Epidermal melanocyte (primary cell): ENCODE measurements at regions not wholly inside any gene's neighbourhood (a gene's known extent, or its start where the extent isn't known, plus 50 kb on each side); places are given as distances from the start of the nearest gene placed in this dataset.
"Not testable (repeated sequence)": the region's sequence is repeated elsewhere in the genome, so short reads cannot be mapped to it uniquely, and the experiment has no call there.

Source experiments
- DNase-seq: peaks from one replicate; pipeline ENCODE4 v3.0.0; 2011; ENCODE audit warnings: low spot score; ENCODE audit not compliant: insufficient read length

DNA sequence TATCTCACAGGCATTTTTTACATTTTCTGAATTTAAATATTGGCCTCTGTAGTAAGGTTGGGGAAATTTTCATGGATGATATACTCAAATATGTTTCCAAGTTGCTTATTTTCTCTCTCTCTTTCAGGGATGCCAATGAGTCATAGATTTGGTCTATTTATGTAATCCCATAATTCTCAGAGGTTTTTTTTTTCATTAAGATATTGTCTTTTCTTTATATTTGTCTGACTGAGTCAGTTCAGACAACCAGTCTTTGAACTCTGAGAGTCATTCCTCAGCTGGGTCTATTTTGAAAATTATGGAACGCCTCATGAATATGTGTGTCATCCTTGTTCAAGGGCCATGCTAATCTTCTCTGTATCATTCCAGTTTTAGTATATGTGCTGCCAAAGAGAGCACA lies 223.2 kb downstream of the PCSK1 start:
- no peak for DNase-seq

DNA sequence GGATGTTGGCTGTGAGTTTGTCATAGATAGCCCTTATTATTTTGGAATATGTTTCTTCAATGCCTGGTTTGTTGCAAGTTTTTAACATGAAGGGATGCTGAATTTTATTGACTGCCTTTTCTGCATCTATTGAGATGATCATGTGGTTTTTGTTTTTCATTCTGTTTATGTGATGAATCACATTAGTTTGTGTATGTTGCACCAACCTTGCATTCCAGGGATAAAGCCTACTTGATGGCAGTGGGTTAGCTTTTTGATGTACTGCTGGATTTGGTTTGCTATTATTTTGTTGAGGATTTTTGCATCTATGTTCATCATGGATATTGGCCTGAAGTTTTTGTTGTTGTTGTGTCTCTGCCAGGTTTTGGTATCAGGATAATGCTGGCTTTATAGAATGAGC lies 225.6 kb downstream of the PCSK1 start:
- no peak for DNase-seq

DNA sequence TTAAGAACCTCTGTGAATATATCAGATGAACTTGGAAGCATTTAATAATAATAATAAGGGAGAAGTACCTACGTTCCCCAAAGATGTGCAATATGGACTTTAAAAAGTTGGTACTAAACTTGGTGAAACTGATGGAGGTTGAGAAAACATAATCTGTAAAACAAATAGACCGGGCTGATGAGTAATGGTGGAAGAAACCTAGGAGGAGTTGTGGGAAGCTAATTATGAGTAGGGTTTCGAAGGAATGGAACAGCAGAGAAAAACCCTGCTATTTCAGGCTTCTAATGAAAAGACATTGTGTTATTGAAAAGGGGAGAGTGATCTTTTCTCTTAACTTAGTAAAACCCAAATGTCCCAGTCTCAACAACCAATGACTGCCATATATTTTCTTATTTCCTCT lies 229.3 kb downstream of the PCSK1 start:
- DNase-seq, result no peak

DNA sequence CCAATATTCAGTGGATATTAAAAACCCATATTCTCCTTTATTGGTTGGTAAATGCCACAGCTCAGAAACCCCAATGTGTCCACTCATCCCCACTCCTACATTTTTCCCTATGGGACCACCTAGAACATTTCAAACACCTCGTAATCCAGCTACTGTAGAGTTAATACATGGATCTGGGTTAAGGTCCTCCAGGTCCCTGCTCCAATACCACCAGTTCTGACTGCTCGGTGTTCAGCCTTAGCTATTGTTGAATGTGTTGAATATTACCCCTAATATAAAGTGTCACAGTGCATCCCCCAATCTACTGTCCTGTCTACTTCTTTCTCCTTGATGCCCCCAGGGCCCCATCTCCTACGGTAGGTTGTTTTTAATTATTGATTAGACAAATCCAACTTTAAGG lies 231.5 kb downstream of the PCSK1 start:
- DNase-seq, result no peak

DNA sequence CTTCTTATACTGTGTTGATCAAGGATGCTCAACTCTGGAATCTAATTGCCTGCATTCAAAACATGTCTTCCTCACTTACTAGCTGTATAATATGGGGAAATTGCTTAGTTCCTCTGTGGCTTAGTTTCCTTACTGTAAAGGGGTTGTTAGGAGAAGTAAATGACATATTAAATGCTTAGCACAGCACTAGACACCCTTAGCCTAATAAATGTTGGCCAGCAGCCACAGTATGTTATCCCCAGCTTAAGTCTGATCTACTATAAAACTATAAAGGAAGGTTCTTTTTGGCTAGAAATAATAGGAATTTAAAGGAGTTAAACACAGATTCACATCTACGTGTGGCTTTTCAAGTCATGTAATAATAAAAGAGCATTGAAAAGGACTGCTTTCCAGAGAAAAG lies 232.4 kb downstream of the PCSK1 start:
- DNase-seq, result no peak

DNA sequence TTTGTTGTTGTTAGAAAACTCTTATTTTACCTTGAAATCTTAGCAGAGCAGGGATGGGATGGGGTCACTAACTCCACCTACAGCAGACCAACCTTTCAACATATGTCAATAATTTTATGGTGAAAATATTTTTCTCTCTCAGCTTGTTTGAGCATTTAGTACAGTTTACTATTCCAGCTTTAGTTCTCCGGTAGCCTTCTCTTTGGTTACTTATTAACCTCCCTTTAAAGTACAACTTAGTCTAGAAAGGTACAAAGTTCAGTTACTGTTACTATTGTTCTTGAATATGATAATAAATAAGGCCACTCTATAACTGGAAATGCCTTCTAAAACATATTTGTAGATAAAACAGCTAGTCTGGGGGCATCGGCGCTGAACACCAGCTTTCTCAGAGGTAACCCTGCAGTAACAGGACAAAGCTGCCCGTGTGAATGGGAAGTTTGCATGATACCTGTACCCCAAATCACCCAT lies 233.3 kb downstream of the PCSK1 start:
- no peak for DNase-seq

DNA sequence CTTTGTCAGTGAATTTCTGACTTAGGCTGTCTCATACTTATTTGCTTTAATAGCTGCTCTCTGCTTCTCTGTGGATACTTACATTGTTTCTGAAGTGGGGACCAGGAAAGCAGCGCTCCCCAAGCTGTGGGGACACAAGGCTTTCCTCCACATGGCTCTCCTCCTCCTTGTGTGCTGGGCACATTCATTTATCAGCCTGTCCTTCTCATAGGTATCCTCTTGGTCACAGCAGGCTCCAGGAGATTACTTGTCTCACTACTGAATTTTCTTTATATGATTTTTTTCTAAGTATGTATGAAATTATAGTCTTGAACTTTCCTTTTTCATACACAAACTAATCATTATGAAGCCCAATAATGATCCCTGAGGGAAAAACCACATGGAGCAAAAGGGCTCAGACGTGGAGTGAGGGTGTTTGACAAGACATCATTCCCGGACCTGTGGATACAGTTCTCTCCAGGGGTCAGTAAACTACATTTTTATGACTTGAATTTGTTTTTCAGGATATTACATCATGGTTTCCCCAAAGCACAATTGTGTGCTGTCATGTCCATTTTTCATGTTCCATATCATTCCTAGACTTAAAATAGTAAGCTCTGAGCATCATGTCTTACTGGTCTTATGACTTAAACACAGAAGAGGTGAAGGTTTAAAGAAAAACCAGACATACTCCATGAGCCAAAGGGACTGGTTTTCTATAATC lies 234.5 kb downstream of the PCSK1 start:
- DNase-seq, result no peak

DNA sequence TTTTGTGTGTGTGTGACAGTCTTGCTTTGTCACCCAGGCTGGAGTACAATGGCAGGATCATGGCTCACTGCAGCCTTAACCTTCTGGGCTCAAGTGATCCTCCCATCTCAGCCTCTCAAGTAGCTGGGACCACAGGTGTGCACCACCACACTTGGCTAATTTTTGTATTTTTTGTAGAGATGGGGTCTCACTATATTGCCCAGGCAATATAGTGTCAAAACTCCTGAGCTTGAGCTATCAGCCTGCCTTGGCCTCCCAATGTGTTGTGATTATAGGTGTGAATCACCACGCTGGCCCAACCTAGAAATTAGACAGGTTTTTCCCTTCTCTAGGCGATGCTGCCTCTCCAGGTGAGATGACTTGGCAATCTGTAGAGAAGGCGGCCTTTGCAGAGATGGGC lies 235.3 kb downstream of the PCSK1 start:
- not testable (repeated sequence) for DNase-seq

DNA sequence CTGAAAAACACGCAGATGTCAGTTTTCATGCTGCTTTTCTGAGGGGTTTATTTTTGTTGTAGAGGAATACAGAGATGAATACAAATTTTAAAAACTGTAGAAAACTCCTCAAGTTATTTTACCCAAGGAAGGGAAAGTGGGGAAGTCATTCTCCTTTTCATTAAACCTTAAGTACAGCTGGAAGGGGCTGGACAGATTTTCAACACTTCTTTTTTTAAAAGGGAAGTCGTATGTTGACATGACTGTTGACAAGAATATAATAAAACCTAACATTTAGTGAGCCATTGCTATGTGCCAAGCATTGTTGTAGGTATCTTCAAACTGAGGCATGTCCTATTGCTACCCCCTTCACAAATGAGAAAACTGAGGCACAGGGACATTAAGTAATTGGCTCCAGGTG lies 235.7 kb upstream of the ELL2 start:
- no peak for DNase-seq

DNA sequence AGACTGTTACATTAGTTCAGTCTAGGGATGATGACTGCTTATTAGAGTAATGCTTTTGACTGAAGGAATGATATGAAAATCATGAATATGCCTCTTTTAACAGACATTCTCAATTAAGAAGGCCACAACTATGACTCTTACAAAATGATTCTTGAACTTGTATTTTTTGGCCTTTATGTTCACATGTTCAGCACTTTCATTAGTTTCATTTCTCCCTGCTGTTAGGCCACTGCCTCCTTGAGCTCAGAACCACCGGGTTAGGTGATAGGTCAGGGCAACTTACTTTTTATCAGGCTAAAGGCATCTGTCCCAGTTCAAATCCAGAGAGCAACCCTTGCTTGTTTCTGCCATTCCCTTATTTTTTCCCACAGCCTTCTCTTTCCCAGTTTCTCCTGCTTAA lies 235.2 kb upstream of the ELL2 start:
- DNase-seq, result no peak

DNA sequence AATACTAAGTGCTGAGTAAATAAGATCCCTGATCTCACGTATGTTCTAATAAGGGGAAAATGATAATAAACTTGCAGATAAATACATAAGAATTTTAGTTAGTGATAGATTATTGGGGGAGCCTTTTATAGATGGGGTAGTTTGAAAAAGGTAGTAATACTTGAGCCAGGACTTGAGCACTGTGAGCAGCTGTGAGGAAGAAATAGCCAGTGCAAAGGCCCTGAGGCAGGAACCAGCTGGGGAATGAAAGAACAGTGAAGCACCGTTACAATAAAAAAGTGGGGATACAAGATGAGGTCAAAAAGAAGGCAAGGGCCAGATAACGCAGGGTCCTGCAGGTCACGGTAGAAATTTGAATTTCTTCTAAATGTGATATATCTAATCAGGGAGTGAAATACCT lies 234.8 kb upstream of the ELL2 start:
- DNase-seq, result no peak

DNA sequence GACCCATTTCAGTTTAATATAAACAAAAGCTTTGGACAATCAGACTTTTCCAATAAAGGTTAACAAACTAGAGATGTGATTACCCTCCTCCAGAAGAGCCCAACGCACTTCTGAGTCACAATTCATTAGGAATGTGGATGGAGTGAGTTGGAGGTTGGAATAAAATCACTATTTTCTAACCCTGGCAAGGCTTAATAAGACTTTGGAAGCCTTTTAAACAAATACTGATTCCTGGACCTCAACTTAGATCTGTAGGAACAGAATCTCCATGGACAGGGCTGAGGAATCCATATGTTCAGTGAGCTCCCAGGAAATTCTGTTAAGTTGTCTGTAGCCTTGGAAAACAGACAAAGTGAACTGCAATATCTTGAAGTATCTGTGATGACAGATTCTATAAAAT lies 233.5 kb upstream of the ELL2 start:
- no peak for DNase-seq

DNA sequence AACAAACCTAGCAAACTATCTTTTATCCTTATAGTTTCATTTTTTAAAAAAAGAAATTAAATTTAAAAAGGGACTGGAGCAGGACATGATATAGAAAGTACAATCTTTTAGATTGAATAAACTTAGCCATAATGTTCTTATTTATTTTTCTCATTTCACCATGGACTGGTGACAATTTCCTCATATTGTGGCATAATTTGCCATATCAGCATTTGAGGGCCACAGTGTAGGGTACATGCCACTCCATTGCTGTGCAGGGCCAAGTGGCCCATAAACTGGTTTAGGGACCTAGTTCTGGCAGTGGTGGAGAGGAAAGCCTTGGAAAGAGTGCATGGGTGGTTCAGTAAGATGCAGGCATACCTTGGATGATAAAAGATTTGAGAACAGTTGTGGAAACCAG lies 232.9 kb upstream of the ELL2 start:
- DNase-seq, result no peak

DNA sequence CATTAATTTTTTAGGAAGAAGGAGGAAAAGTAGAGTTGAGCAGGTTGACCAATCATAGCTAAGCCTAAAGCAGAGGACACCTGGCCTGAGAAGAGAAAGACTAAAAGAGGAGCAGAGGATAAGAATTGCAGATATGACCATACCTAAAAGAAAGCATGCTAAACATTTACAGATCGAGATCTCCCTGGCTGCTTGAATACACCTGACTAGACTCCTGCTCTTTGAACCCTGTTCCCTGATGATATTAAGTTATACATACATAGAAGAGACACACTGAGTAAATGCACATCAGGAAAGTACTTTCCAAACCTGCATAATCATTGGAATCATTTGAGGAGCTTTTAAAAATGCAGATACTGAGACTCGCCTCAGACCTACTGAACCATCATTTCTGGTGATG lies 232.3 kb upstream of the ELL2 start:
- DNase-seq, result no peak

DNA sequence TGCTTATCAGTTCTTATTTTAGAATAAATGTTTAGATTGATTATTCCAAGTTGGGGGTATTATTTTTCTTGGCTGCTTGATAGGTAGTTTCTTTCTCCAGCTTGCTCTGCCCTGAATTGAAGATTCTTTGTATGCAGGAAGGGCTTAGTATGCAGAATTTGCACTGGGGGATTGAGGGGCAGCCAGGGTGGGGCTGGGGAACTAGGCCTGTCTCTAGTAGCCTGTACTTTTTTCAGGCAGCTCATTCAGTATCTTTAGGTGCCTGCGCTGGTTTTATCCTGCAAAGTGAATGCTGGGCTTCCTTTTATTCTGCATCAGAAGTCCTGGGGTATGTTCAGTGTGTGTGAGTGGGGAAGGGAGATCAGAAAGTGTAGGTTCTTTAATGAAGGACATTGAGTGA lies 228.3 kb upstream of the ELL2 start:
- no peak for DNase-seq

DNA sequence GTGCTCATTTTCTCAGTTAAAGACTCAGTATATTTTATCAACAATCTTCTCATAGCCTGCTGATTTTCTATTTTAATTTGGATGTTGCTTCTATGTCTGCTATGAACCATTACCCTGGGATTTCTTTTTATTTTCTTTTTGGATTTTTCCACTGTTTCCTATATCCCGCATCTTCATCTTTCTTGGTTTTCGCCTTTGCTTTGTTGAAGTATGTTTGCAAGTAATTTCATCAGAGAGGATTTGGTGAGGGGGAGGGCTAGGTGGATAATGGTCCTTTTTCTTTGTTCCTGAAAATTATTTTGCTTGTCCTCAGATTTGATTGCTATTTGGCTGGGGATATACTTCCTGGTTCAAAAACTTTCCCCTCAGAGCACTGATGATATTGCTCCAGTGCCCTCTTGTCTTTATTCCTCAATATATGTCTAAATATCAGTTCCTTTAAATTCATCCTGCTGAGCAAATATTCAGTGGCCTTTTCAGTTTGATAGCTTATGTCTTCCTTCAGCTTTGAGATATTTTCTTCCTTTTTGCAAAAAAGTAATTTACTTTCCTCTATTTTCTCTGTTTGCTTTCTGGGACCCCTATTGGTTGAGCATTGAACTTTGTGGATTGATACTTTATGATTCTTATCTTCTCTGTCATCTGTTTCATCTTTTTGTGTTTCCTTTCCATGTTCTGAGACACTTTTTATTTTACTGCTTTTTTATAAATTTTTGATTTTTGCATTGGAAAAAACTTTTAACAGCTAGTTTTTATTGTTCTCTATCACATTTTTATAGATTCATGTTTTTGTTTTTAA lies 227.6 kb upstream of the ELL2 start:
- DNase-seq, result no peak

DNA sequence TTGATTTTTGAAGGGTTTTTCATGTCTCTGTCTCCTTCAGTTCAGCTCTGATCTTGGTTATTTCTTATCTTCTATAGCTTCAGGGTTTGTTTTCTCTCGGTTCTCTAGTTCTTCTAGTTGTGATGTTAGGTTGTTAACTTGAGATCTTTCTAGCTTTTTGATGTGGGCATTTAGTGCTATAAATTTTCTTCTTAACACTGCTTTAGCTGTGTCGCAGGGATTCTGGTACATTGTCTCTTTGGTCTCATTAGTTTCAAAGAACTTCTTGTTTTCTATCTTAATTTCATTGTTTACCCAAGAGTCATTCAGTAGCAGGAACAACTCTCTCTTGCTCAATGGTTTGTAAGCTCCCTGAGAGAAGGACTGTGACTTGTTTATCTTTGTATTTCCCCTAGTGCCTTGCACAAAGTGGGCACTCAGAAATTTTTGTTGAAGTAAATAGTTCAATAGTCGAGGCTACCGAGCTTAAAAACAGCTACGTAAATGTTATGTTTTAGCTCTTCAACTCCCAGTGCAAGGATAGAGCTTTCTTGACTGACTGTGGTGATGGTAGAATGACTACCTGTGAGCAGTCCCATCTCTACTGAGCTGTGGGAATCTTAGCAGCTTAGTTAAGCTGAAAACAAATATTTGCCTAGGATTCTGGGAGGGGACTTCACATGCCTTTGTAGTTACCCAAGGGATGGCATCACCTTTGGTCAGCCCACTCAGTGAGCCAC lies 225.8 kb upstream of the ELL2 start:
- DNase-seq, result no peak

DNA sequence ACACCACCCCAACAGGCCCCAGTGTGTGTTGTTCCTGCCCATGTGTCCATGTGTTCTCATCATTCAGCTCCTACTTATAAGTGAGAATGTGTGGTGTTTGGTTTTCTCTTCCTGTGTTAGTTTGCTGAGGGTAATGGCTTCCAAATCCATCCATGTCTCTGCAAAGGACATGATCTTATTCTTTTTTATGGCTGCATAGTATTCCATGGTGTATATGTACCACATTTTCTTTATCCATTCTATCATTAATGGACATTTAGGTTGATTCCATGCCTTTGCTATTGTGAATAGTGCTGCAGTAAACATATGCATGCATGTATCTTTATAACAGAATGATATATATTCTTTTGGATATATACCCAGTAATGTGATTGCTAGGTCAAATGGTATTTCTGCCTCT lies 222.9 kb upstream of the ELL2 start:
- DNase-seq, result not testable (repeated sequence)

DNA sequence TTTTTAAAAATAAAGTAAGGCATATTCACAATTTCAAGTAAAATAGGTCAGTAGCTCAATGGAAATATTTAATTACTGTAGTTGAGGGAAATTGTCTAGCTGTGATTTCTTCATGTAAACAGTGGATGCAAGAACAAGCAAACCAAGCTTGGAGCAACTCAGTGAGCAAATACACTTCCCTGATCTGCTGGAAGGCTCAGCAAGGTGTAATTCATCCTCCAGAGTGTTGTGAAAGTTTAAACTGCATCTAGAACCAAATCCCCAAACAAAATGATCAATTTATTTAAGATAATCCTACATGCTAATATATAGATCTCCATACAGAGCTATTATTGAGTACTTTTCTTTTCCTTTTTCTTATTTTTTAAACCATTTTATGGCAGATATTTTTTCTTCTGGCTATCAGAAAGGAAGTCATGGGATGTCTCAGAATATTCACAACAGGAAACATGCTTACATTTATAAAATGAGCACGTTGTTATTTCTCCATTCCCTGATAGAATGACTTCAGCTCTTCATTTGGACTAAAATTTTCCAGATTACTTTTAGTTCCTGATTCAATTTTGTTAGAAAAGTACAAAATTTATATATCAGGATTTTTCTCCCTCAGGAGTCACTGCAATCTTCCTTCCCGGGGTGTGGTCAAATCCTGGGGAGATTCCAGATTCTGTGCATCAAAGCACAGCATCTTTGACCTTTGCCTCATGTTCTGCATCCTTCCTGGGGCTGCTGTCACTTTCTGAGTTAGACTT lies 219.2 kb upstream of the ELL2 start:
- no peak for DNase-seq

DNA sequence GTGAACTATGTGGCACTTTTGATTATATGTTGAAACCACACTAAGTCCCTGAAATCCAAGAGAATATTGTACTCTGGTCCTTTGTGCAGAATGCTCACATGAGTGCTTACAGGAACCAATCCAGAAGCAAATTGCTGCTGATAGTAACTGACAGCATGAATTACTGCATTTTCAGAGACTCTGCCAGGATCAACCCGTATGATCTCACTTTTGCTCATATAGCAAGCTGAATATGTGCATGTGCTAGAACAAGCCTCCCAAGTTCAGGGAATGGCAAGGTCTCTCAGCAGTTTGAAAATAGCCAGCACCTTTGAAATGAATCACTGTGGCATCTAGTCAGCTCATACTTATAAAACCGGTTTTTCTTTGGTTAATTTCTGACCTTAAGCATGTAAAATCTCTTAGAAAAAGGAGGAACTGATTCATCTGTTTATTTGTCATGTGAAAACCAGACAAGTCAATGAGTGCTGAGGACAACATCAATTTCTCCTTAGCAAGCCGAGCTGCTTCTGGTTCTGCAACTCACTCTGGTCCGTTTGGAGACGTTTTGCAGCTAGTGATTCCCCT lies 215.7 kb upstream of the ELL2 start:
- DNase-seq, result no peak

DNA sequence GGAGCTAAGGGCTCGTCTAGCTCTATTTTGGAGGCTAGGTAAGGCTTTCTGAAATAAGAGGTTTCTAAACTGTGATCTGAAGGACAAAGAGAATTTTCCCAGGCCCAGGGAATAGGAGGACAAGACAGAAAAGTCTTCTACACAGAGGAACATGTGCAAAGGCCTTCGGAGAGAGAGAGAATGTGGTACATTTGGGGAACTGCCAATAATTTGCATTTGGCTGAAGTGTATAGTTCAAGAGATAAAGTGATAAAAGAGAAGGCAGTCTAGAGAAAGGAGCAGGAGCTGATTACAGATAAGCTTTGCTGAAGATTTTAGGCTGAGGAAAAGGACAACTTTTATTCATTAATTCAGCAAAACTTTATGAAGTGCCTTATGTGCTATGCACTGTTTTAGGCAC lies 214.4 kb upstream of the ELL2 start:
- no peak for DNase-seq
